ENCODE measurements at regions not wholly inside any gene's neighbourhood (a gene's known extent, or its start where the extent isn't known, plus 50 kb on each side); places are given as distances from the start of the nearest gene placed in this dataset.

DNA sequence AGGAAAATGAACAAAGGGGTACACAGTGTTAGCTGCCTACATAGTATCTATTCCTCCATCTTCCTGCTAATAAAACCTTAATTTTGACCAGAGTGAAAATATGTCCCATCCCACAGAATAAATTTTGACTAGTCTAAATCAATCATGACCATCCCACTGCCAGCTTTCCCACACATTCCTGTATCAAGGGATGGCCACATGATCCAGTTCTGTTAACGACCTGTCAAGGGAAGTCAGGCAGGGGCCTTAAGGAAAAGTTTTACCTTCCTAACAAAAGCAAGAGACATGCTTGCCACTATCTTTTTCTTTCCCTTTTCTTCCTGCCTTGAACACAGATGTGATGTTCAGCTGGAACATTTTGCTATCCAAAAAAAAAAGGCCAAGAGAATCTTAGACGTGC lies 185.0 kb upstream of the CHAC2 start:
- TF ChIP-seq, protein P1, sequence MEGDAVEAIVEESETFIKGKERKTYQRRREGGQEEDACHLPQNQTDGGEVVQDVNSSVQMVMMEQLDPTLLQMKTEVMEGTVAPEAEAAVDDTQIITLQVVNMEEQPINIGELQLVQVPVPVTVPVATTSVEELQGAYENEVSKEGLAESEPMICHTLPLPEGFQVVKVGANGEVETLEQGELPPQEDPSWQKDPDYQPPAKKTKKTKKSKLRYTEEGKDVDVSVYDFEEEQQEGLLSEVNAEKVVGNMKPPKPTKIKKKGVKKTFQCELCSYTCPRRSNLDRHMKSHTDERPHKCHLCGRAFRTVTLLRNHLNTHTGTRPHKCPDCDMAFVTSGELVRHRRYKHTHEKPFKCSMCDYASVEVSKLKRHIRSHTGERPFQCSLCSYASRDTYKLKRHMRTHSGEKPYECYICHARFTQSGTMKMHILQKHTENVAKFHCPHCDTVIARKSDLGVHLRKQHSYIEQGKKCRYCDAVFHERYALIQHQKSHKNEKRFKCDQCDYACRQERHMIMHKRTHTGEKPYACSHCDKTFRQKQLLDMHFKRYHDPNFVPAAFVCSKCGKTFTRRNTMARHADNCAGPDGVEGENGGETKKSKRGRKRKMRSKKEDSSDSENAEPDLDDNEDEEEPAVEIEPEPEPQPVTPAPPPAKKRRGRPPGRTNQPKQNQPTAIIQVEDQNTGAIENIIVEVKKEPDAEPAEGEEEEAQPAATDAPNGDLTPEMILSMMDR (conservative IDR thresholded peaks at IDR 0.05; ENCODE audit: low read depth, low read length), result no peak
- TF ChIP-seq EZH2 (IDR thresholded peaks at IDR 0.05; ENCODE audit: borderline replicate concordance, low read depth, low read length, poor library complexity, severe bottlenecking), result no peak
